HFFc6 (cell line): ENCODE measurements at regions not wholly inside any gene's neighbourhood (a gene's known extent, or its start where the extent isn't known, plus 50 kb on each side); places are given as distances from the start of the nearest gene placed in this dataset.
A peak's percentile ranks its signal among the peaks of the same experiment; 100 is the strongest.

Experiments
- DNase-seq: peaks from one replicate; pipeline ENCODE4 v3.0.0-alpha.2; 2018
- H3K27ac Mint-ChIP-seq: 2 replicates; pipeline ENCODE4 v1.8.0; 2020; ENCODE audit warnings: mild to moderate bottlenecking, mixed read lengths
- H3K27me3 Mint-ChIP-seq: 2 replicates; pipeline ENCODE4 v1.8.0; 2021; ENCODE audit warnings: mild to moderate bottlenecking, moderate library complexity, mixed read lengths; ENCODE audit not compliant: insufficient read depth
- H3K36me3 Mint-ChIP-seq: 2 replicates; pipeline ENCODE4 v1.8.0; 2021; ENCODE audit warnings: low read depth, mixed read lengths
- H3K4me1 Mint-ChIP-seq: 2 replicates; pipeline ENCODE4 v1.8.0; 2020; ENCODE audit warnings: low read depth, mixed read lengths
- H3K4me3 Mint-ChIP-seq: 2 replicates; pipeline ENCODE4 v1.8.0; 2020; ENCODE audit warnings: mild to moderate bottlenecking, moderate library complexity, mixed read lengths
- H3K9me3 Mint-ChIP-seq: 2 replicates; pipeline ENCODE4 v1.8.0; 2020; ENCODE audit warnings: mild to moderate bottlenecking, mixed read lengths
- TF ChIP-seq, protein P1 (sequence below): fragments of 200-600 bp; sonication (generic); IDR thresholded peaks from 2 replicates; pipeline ENCODE4 v1.5.0; 2021; ENCODE audit warnings: antibody characterized with exemption, mild to moderate bottlenecking

DNA sequence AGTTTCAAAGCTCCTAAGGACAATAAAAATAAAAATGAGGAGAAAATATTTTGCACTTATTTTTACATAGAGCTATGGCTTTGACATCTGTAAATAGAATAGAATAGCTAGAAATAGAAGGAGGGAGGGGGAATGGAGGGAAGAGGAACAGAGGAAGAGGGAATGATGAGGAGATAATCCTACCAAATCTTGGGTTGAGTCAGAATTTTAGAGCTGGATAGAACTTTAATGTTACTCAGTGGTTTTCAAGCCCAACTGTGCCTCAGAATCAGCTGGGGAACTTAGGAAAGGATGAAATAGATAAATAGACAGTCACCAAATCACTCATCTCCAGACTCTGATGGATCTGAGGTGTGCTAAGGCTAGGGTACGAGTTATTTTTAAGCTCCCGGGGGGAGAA, 190.3 kb upstream of the FREM1 start:
- H3K27ac Mint-ChIP-seq = no peak overlapping the region
- no peak for DNase-seq
- H3K27me3 Mint-ChIP-seq = no peaks in the 10 kb centered on the region; the same call in none of the 2 replicates
- TF ChIP-seq, protein P1, sequence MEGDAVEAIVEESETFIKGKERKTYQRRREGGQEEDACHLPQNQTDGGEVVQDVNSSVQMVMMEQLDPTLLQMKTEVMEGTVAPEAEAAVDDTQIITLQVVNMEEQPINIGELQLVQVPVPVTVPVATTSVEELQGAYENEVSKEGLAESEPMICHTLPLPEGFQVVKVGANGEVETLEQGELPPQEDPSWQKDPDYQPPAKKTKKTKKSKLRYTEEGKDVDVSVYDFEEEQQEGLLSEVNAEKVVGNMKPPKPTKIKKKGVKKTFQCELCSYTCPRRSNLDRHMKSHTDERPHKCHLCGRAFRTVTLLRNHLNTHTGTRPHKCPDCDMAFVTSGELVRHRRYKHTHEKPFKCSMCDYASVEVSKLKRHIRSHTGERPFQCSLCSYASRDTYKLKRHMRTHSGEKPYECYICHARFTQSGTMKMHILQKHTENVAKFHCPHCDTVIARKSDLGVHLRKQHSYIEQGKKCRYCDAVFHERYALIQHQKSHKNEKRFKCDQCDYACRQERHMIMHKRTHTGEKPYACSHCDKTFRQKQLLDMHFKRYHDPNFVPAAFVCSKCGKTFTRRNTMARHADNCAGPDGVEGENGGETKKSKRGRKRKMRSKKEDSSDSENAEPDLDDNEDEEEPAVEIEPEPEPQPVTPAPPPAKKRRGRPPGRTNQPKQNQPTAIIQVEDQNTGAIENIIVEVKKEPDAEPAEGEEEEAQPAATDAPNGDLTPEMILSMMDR = no peak
- no peaks in the 10 kb centered on the region for H3K4me1 Mint-ChIP-seq
- H3K9me3 Mint-ChIP-seq = no peaks in the 10 kb centered on the region
- no peak overlapping the region for H3K4me3 Mint-ChIP-seq
- no peaks in the 10 kb centered on the region for H3K36me3 Mint-ChIP-seq

GRCh38 chr9:15096972-15097371, 186.7 kb upstream of the FREM1 start:
- no peak overlapping the region for H3K4me3 Mint-ChIP-seq
- no peaks in the 10 kb centered on the region; the same call in 1 of the 2 replicates for H3K27me3 Mint-ChIP-seq
- H3K36me3 Mint-ChIP-seq = no peaks in the 10 kb centered on the region
- TF ChIP-seq, protein P1 = peak; percentile 30; the same call in 1 of the 2 replicates
- peaks cover 5% of the 10 kb centered on the region; the same call in 1 of the 2 replicates for H3K9me3 Mint-ChIP-seq
- DNase-seq = no peak
- no peaks in the 10 kb centered on the region for H3K4me1 Mint-ChIP-seq
- H3K27ac Mint-ChIP-seq = no peak overlapping the region

DNA sequence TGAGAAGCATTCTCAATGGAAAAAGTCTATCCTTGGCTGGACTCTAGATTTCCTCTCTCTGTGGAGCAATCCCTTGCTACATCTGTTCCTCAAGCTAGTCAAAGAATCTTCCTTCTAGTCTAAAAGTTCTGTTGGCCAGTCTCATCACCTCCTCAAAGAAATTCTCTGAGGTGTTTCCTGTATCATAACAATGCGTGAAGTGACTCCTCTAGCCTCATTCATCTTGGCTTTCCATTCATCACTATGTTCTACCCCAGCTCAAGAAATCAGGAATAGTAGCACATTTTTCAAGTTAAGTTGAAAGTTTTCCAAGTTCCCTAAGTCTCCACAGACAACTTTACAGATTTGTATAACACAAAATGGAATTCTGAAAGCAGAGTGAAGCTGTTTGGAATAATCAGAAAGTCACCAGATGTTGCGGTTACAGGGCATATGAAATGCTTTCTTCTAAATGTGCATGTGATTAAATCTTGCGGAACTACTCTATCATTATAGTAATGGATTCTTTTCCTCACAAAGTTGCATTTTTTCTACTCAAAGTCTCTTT, 176.6 kb upstream of the FREM1 start:
- Mint-ChIP-seq H3K9me3 (no peaks in the 10 kb centered on the region; the same call in 1 of the 2 replicates), H3K4me3 (no peak overlapping the region), H3K27ac (no peak overlapping the region), H3K4me1 (no peaks in the 10 kb centered on the region), H3K36me3 (no peaks in the 10 kb centered on the region), H3K27me3 (peaks cover 3% of the 10 kb centered on the region; the same call in 1 of the 2 replicates)
- no peak for DNase-seq
- TF ChIP-seq, protein P1 = no peak

DNA sequence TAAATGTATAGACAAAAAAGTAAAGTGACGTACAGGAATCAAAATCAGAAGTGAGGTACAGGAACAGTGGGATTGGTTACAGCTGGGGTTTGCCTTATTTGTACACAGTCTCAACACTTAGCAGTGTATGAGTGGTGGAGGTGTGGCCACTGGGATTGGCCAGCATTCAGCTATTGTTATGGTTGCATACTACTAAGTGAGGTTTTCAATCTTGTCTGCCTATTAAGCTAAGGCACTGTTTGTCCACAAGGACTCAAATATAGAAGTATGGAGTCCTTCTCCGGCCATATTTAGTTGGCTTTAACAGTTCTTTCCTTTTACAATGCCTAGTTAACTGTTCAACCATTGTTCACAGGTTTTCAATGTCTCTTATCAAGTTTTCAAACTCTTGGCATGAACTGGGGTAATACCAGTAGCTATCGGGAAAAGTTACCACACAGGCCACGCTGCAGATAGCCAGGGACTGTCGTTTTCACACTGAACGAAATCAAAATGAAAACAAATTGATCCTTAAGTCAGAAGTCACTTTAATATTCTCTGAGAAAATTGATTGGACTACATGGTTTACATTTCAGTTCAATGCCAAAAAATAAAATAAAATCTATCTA, 176.0 kb upstream of the FREM1 start:
- no peaks in the 10 kb centered on the region; the same call in 1 of the 2 replicates for H3K9me3 Mint-ChIP-seq
- H3K27me3 Mint-ChIP-seq = peaks cover 3% of the 10 kb centered on the region; the same call in 1 of the 2 replicates
- no peak overlapping the region for H3K27ac Mint-ChIP-seq
- TF ChIP-seq, protein P1 = no peak
- H3K4me3 Mint-ChIP-seq = no peak overlapping the region
- H3K36me3 Mint-ChIP-seq = no peaks in the 10 kb centered on the region
- DNase-seq = no peak
- no peaks in the 10 kb centered on the region for H3K4me1 Mint-ChIP-seq

- no peaks in the 10 kb centered on the region for H3K4me1 Mint-ChIP-seq
- no peak overlapping the region for H3K4me3 Mint-ChIP-seq
- no peak overlapping the region for H3K27ac Mint-ChIP-seq
- TF ChIP-seq, protein P1 = no peak
- no peaks in the 10 kb centered on the region; the same call in 1 of the 2 replicates for H3K9me3 Mint-ChIP-seq
- no peak for DNase-seq
- no peaks in the 10 kb centered on the region for H3K36me3 Mint-ChIP-seq
- no peaks in the 10 kb centered on the region; the same call in 1 of the 2 replicates for H3K27me3 Mint-ChIP-seq
These were observed 171.0 kb upstream of the FREM1 start for GRCh38 chr9:15081021-15081753.
